HUDEP-2 (cell line): ENCODE measurements at regions not wholly inside any gene's neighbourhood (a gene's known extent, or its start where the extent isn't known, plus 50 kb on each side); places are given as distances from the start of the nearest gene placed in this dataset.

Experiments used
- DNase-seq, 76 experiments: peaks; one replicate each; lab custom pipeline; 2025; ENCODE audit not compliant: unreplicated experiment in 76 of 76; lab: John Stamatoyannopoulos, UW

GRCh38 chr9:135287627-135288026, 192.0 kb upstream of the PPP1R26 start:
- no peak for DNase-seq

- no peak for DNase-seq
These were observed 191.5 kb upstream of the PPP1R26 start for GRCh38 chr9:135288054-135288453.

- DNase-seq: no peak
These were observed 190.5 kb upstream of the PPP1R26 start for GRCh38 chr9:135289081-135289491.

- DNase-seq: no peak
These were observed 189.5 kb upstream of the PPP1R26 start for GRCh38 chr9:135290086-135290485.

GRCh38 chr9:135290566-135290965, 189.0 kb upstream of the PPP1R26 start:
- DNase-seq: no peak

GRCh38 chr9:135291165-135291564, 188.4 kb upstream of the PPP1R26 start:
- DNase-seq: no peak

GRCh38 chr9:135294836-135295235, 184.7 kb upstream of the PPP1R26 start:
- no peak for DNase-seq

GRCh38 chr9:135295551-135296300, 183.9 kb upstream of the PPP1R26 start:
- no peak for DNase-seq

- DNase-seq: no peak
These were observed 182.7 kb upstream of the PPP1R26 start for GRCh38 chr9:135296735-135297455.

- DNase-seq: no peak
These were observed 182.0 kb upstream of the PPP1R26 start for GRCh38 chr9:135297456-135298075.

GRCh38 chr9:135299239-135299590, 180.4 kb upstream of the PPP1R26 start:
- DNase-seq: no peak

GRCh38 chr9:135299651-135300345, 179.8 kb upstream of the PPP1R26 start:
- DNase-seq: no peak

GRCh38 chr9:135300346-135301141, 179.0 kb upstream of the PPP1R26 start:
- no peak for DNase-seq

- DNase-seq: no peak
These were observed 178.0 kb upstream of the PPP1R26 start for GRCh38 chr9:135301271-135302263.

- DNase-seq: no peak
These were observed 177.0 kb upstream of the PPP1R26 start for GRCh38 chr9:135302329-135303279.

GRCh38 chr9:135303280-135303647, 176.3 kb upstream of the PPP1R26 start:
- no peak for DNase-seq

- DNase-seq: no peak
These were observed 175.6 kb upstream of the PPP1R26 start for GRCh38 chr9:135303865-135304499.

- no peak for DNase-seq
These were observed 174.7 kb upstream of the PPP1R26 start for GRCh38 chr9:135304886-135305285.
